ENCODE measurements at regions not wholly inside any gene's neighbourhood (a gene's known extent, or its start where the extent isn't known, plus 50 kb on each side); places are given as distances from the start of the nearest gene placed in this dataset.

DNA sequence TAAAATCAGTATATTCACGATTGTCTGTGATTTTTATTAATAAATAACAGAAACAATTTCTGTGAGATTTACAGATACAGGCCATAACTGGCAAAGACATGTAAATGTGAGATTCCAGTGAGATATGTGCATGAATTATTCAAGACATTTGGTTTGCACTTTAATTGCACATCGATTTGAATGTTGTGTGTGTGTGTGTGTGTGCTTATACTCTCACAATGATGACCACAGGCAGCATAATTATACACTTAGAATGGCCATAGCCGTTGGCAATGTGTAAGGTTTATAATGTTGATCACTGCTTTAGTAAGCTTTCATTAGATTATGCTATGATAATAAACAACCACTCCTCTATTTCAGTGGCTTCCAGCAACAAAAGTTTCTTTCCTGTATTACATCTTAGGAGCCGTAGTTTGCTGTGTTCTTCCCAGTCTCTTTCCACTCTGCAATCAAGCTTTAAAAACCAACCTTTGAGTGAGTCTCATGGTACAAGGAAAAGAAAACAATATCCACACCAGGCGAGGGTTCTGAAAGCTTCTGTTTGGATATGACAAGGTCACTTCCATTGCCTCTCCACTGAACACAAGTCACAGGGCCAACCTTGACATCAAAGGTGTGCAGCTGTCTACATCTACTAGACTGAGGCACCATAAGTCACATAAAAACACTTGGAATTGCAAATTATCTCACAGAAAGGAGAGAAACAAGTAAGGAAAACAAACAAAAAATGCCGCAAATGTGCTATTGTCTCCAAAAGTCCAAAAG is 897.7 kb downstream of the RAB28 start:
- H3K27ac Mint-ChIP-seq = no peak overlapping the region
- TF ChIP-seq SP1 (CRISPR knock-in tag; conservative IDR thresholded peaks at IDR 0.05) (no peak), SMAD4 (CRISPR knock-in tag; IDR thresholded peaks at IDR 0.05) (no peak)
- POLR2A ChIA-PET = no interaction called here

DNA sequence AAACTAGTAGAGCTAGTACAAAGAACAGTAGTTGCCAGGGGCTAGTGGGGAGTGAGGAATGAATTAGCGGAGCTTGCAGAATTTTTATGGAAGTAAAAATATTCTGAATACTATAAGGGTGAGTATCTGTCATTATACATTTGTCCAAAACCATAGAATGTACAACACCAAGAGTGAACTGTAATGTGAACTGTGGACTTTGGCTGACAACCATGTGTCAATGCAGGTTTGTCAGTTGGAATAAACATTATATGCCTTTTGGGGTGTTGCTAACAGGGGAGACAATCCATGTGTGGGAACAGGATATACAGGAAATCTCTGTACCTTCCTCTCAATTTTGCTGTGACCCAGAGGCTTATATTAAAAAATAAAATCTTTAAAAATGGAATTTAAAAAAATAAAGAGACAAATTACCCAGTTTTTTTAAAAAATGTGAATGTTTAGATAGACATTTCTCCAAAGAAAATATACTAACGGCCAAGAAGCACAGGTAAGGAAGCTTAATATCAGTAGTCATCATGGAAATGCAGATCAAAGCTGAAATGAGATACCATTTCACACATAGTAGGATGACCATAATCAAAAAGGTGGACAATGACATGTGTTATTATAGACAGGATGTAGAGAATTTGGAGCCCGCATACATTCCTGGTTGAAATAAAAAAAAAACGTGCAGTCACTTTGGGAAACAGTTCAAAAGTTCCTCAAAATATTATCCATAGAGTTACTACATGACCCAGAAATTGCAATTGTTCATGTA is 899.8 kb downstream of the RAB28 start:
- H3K27me3 Mint-ChIP-seq (ENCODE audit: low read depth) = no peaks in the 10 kb centered on the region; the same call in 1 of the 2 replicates
- POLR2A ChIA-PET = no interaction called here
- H3K27ac Mint-ChIP-seq = no peak overlapping the region
- H3K4me1 Mint-ChIP-seq = peaks cover 18% of the 10 kb centered on the region
- H3K9me3 Mint-ChIP-seq = peaks cover 24% of the 10 kb centered on the region
- no peak for ATAC-seq
- H3K36me3 Mint-ChIP-seq = no peaks in the 10 kb centered on the region
- DNase-seq (ENCODE audit: low spot score) = no peak
- CTCF ChIA-PET = no interaction called here
- H3K4me3 Mint-ChIP-seq = no peak overlapping the region
- TF ChIP-seq HMGA2 (CRISPR knock-in tag; IDR thresholded peaks at IDR 0.05) (no peak), NFE2L1 (CRISPR knock-in tag; IDR thresholded peaks at IDR 0.05) (no peak), OVOL2 (CRISPR knock-in tag; IDR thresholded peaks at IDR 0.05; ENCODE audit: borderline replicate concordance) (no peak), SOX15 (CRISPR knock-in tag; IDR thresholded peaks at IDR 0.05) (no peak), ELF4 (CRISPR knock-in tag; IDR thresholded peaks at IDR 0.05; ENCODE audit: low read depth) (no peak), TEAD4 (CRISPR knock-in tag; IDR thresholded peaks at IDR 0.05) (no peak), CBFB (CRISPR knock-in tag; IDR thresholded peaks at IDR 0.05; ENCODE audit: low read depth) (no peak), IRF2 (CRISPR knock-in tag; IDR thresholded peaks at IDR 0.05; ENCODE audit: borderline replicate concordance, low read depth) (no peak), TCF7 (CRISPR knock-in tag; IDR thresholded peaks at IDR 0.05; ENCODE audit: low read depth) (no peak), MYBL2 (CRISPR knock-in tag; IDR thresholded peaks at IDR 0.05) (no peak), NFATC4 (CRISPR knock-in tag; IDR thresholded peaks at IDR 0.05) (no peak), ATF1 (CRISPR knock-in tag; IDR thresholded peaks at IDR 0.05) (no peak), TP53 (CRISPR knock-in tag; IDR thresholded peaks at IDR 0.05) (no peak), ESRRA (CRISPR knock-in tag; IDR thresholded peaks at IDR 0.05; ENCODE audit: borderline replicate concordance) (no peak), SMAD3 (CRISPR knock-in tag; IDR thresholded peaks at IDR 0.05; ENCODE audit: borderline replicate concordance) (no peak), ZNF263 (CRISPR knock-in tag; IDR thresholded peaks at IDR 0.05; ENCODE audit: low read depth) (no peak), MXD4 (CRISPR knock-in tag; IDR thresholded peaks at IDR 0.05; ENCODE audit: borderline replicate concordance) (no peak)
- TF ChIP-seq, protein P1, sequence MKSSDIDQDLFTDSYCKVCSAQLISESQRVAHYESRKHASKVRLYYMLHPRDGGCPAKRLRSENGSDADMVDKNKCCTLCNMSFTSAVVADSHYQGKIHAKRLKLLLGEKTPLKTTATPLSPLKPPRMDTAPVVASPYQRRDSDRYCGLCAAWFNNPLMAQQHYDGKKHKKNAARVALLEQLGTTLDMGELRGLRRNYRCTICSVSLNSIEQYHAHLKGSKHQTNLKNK (CRISPR knock-in tag; IDR thresholded peaks at IDR 0.05) = no peak
- TF ChIP-seq, protein P2, sequence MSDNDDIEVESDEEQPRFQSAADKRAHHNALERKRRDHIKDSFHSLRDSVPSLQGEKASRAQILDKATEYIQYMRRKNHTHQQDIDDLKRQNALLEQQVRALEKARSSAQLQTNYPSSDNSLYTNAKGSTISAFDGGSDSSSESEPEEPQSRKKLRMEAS (CRISPR knock-in tag; IDR thresholded peaks at IDR 0.05) = no peak
- TF ChIP-seq, protein P3, sequence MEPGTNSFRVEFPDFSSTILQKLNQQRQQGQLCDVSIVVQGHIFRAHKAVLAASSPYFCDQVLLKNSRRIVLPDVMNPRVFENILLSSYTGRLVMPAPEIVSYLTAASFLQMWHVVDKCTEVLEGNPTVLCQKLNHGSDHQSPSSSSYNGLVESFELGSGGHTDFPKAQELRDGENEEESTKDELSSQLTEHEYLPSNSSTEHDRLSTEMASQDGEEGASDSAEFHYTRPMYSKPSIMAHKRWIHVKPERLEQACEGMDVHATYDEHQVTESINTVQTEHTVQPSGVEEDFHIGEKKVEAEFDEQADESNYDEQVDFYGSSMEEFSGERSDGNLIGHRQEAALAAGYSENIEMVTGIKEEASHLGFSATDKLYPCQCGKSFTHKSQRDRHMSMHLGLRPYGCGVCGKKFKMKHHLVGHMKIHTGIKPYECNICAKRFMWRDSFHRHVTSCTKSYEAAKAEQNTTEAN (CRISPR knock-in tag; IDR thresholded peaks at IDR 0.05) = no peak

More for the DNA sequence above, 897.7 kb downstream of the RAB28 start:
- peaks cover 22% of the 10 kb centered on the region for H3K9me3 Mint-ChIP-seq
- no peaks in the 10 kb centered on the region for H3K36me3 Mint-ChIP-seq
- CTCF ChIA-PET = no interaction called here
- H3K4me3 Mint-ChIP-seq = no peak overlapping the region
- DNase-seq (ENCODE audit: low spot score) = no peak
- no peaks in the 10 kb centered on the region for H3K27me3 Mint-ChIP-seq (ENCODE audit: low read depth)
- no peak for ATAC-seq
- H3K4me1 Mint-ChIP-seq = peaks cover 9% of the 10 kb centered on the region

DNA sequence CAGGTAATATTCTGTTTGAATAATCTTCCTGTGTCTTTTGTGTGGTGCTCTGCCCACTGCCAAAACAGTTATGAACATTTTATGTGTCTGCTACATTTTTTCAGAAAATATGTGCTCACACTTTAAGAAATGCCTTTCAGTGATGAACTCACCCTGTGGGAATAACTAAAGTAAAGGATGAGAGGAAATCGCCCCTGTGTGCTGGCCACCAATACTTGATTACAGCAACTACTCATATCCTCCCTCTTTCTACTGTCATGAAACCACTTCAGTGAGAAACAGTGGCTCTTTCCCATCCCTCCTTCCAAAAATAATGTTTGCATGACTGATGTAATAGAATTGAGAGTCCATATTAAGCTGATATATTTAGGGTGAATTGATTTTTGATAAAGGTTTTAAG is 900.9 kb downstream of the RAB28 start:
- Mint-ChIP-seq H3K36me3 (no peaks in the 10 kb centered on the region), H3K4me1 (peaks cover 20% of the 10 kb centered on the region), H3K27ac (no peak overlapping the region), H3K9me3 (peaks cover 21% of the 10 kb centered on the region), H3K4me3 (no peak overlapping the region), H3K27me3 (ENCODE audit: low read depth) (no peaks in the 10 kb centered on the region; the same call in 1 of the 2 replicates)
- ATAC-seq (no peak), DNase-seq (ENCODE audit: low spot score) (no peak)
- ChIA-PET CTCF (no interaction called here), POLR2A (no interaction called here)
- no peak for TF ChIP-seq ZBTB21 (CRISPR knock-in tag; IDR thresholded peaks at IDR 0.05; ENCODE audit: borderline replicate concordance)
- no peak for TF ChIP-seq ZNF423 (CRISPR knock-in tag; IDR thresholded peaks at IDR 0.05)
- TF ChIP-seq, protein P4, sequence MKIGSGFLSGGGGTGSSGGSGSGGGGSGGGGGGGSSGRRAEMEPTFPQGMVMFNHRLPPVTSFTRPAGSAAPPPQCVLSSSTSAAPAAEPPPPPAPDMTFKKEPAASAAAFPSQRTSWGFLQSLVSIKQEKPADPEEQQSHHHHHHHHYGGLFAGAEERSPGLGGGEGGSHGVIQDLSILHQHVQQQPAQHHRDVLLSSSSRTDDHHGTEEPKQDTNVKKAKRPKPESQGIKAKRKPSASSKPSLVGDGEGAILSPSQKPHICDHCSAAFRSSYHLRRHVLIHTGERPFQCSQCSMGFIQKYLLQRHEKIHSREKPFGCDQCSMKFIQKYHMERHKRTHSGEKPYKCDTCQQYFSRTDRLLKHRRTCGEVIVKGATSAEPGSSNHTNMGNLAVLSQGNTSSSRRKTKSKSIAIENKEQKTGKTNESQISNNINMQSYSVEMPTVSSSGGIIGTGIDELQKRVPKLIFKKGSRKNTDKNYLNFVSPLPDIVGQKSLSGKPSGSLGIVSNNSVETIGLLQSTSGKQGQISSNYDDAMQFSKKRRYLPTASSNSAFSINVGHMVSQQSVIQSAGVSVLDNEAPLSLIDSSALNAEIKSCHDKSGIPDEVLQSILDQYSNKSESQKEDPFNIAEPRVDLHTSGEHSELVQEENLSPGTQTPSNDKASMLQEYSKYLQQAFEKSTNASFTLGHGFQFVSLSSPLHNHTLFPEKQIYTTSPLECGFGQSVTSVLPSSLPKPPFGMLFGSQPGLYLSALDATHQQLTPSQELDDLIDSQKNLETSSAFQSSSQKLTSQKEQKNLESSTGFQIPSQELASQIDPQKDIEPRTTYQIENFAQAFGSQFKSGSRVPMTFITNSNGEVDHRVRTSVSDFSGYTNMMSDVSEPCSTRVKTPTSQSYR (CRISPR knock-in tag; IDR thresholded peaks at IDR 0.05) = no peak
- TF ChIP-seq TEAD1 (CRISPR knock-in tag; IDR thresholded peaks at IDR 0.05) = no peak
- TF ChIP-seq, protein P5, sequence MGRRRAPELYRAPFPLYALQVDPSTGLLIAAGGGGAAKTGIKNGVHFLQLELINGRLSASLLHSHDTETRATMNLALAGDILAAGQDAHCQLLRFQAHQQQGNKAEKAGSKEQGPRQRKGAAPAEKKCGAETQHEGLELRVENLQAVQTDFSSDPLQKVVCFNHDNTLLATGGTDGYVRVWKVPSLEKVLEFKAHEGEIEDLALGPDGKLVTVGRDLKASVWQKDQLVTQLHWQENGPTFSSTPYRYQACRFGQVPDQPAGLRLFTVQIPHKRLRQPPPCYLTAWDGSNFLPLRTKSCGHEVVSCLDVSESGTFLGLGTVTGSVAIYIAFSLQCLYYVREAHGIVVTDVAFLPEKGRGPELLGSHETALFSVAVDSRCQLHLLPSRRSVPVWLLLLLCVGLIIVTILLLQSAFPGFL (CRISPR knock-in tag; IDR thresholded peaks at IDR 0.05; ENCODE audit: borderline replicate concordance) = no peak
